OCI-LY7 (cell line): ENCODE measurements at regions not wholly inside any gene's neighbourhood (a gene's known extent, or its start where the extent isn't known, plus 50 kb on each side); places are given as distances from the start of the nearest gene placed in this dataset.

Experiments used
- BruUV-seq: library from RNA; stranded (reverse); fragments of 400-500 nt; replicated peaks from 2 replicates; lab custom pipeline; 2021; lab: Mats Ljungman, UMichigan
- CTCF ChIA-PET: fragments of 300-600 bp; sonication (Branson Sonifier 250); formaldehyde crosslinking; loops from one replicate; lab custom pipeline; 2022; ENCODE audit warnings: antibody characterized with exemption; ENCODE audit not compliant: unreplicated experiment; lab: Charles Lee
- POLR2A ChIA-PET: fragments of 300-600 bp; sonication (Branson Sonifier 250); formaldehyde crosslinking; loops from one replicate; lab custom pipeline; 2022; ENCODE audit warnings: antibody characterized with exemption; lab: Charles Lee
- DNase-seq: peaks from one replicate; pipeline ENCODE4 v3.0.0-alpha.2; 2015; ENCODE audit warnings: low spot score
- H2AFZ ChIP-seq: fragments of 200-600 bp; sonication (generic), shearing (Covaris generic); 2 replicates; pipeline ENCODE4 v1.6.1; 2014; ENCODE audit warnings: mild to moderate bottlenecking, antibody characterized with exemption, low read length, moderate library complexity
- H3K27ac ChIP-seq: fragments of 200-600 bp; sonication (generic); 2 replicates; pipeline ENCODE4 v1.5.1; 2014; ENCODE audit warnings: mixed run types, low read depth, mild to moderate bottlenecking, moderate library complexity, low read length, inconsistent platforms; ENCODE audit not compliant: poor library complexity, severe bottlenecking
- H3K36me3 ChIP-seq: fragments of 200-600 bp; sonication (generic); 2 replicates; pipeline ENCODE4 v1.6.1; 2014; ENCODE audit warnings: mild to moderate bottlenecking, antibody characterized with exemption, low read length, moderate library complexity, mixed read lengths; ENCODE audit not compliant: insufficient read depth
- H3K4me1 ChIP-seq: fragments of 200-600 bp; sonication (generic); 2 replicates; pipeline ENCODE4 v1.5.1; 2014; ENCODE audit warnings: mild to moderate bottlenecking, low read length; ENCODE audit not compliant: insufficient read depth, poor library complexity, severe bottlenecking
- H3K4me2 ChIP-seq: fragments of 200-600 bp; sonication (generic); 2 replicates; pipeline ENCODE4 v1.6.1; 2014; ENCODE audit warnings: mild to moderate bottlenecking, low read length
- H3K4me3 ChIP-seq: fragments of 200-600 bp; sonication (generic); 2 replicates; pipeline ENCODE4 v1.5.1; 2014; ENCODE audit warnings: mild to moderate bottlenecking, low read depth, low read length; ENCODE audit not compliant: poor library complexity, severe bottlenecking
- H3K79me2 ChIP-seq: fragments of 200-600 bp; sonication (generic); 2 replicates; pipeline ENCODE4 v1.6.1; 2016; ENCODE audit warnings: low read depth, mild to moderate bottlenecking, low read length, moderate library complexity, mixed read lengths; ENCODE audit not compliant: insufficient read depth
- H3K9me2 ChIP-seq: fragments of 200-600 bp; sonication (generic); 2 replicates; pipeline ENCODE4 v1.6.1; 2016; ENCODE audit warnings: mild to moderate bottlenecking, low read length, mixed read lengths; ENCODE audit not compliant: insufficient read depth
- H3K9me3 ChIP-seq: fragments of 200-600 bp; sonication (generic); 2 replicates; pipeline ENCODE4 v1.6.1; 2014; ENCODE audit warnings: mild to moderate bottlenecking, mixed run types, low read length, mixed read lengths
- H4K20me1 ChIP-seq: fragments of 200-600 bp; sonication (generic); 2 replicates; pipeline ENCODE4 v1.6.1; 2014; ENCODE audit warnings: mild to moderate bottlenecking, antibody characterized with exemption, low read length, moderate library complexity, mixed read lengths; ENCODE audit not compliant: insufficient read depth
- EZH2phosphoT487 ChIP-seq: fragments of 200-600 bp; sonication (generic); IDR thresholded peaks from 2 replicates; pipeline ENCODE4 v1.6.1; 2018; ENCODE audit warnings: low read depth, borderline replicate concordance, mild to moderate bottlenecking, mixed run types, antibody characterized with exemption, low read length, moderate library complexity, mixed read lengths
- intact Hi-C: fragments of 100-400 bp; cut with micrococcal nuclease; formaldehyde crosslinking; loops from one replicate; pipeline ENCODE4 v1.10.0; 2022; ENCODE audit not compliant: unreplicated experiment
- TF ChIP-seq, protein P1 (sequence below): fragments of 200-600 bp; sonication (generic); conservative IDR thresholded peaks from 2 replicates; pipeline ENCODE4 v1.5.1; 2014; ENCODE audit warnings: mild to moderate bottlenecking, antibody characterized with exemption, low read length, moderate library complexity, mixed read lengths

DNA sequence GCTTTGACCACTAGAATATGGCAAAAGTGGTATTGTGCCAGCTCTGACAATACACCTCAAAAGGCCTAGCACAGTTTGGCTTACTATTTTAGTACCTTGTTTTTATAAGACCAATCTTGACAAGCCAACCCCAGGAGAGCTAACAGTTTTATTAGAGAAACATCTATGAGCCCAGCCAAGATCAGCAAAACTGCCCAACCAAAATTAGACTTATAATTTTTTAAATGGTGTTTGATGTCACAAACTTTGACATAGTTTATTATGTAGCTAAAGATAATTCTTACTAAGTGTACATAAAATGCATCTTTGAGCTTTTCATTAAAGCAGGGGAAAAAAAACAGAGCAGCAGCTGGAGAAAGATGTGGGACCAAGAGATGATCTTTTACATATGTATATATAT is 537.5 kb downstream of the ZPLD1 start:
- TF ChIP-seq EZH2phosphoT487 = no peak
- TF ChIP-seq, protein P1, sequence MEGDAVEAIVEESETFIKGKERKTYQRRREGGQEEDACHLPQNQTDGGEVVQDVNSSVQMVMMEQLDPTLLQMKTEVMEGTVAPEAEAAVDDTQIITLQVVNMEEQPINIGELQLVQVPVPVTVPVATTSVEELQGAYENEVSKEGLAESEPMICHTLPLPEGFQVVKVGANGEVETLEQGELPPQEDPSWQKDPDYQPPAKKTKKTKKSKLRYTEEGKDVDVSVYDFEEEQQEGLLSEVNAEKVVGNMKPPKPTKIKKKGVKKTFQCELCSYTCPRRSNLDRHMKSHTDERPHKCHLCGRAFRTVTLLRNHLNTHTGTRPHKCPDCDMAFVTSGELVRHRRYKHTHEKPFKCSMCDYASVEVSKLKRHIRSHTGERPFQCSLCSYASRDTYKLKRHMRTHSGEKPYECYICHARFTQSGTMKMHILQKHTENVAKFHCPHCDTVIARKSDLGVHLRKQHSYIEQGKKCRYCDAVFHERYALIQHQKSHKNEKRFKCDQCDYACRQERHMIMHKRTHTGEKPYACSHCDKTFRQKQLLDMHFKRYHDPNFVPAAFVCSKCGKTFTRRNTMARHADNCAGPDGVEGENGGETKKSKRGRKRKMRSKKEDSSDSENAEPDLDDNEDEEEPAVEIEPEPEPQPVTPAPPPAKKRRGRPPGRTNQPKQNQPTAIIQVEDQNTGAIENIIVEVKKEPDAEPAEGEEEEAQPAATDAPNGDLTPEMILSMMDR = no peak
- intact Hi-C loops = no loop called here
- no TSS peak for BruUV-seq

DNA sequence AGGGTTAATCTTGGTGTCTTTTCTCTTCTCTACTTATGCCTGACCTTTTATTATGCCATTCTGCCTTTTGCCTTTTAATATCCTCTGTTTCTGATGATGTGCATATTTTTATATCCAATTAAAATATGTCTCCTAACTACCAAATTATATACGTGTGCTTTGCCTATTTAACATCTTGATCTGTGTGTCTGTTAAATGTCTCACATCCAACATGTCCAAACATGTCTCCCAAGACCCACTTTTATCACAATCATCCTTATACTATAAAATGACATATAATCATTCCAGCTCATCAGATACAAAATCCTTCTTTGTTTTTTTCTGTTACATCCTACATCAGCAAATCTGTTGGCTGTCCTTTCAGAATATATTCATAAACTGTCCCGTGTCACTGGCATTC is 539.5 kb downstream of the ZPLD1 start:
- Histone ChIP-seq H3K36me3 (no peaks in the 10 kb centered on the region), H3K9me2 (no peaks in the 10 kb centered on the region), H3K9me3 (no peaks in the 10 kb centered on the region), H4K20me1 (no peaks in the 10 kb centered on the region; the same call in 1 of the 2 replicates), H2AFZ (no peak overlapping the region), H3K27ac (no peak overlapping the region), H3K79me2 (no peaks in the 10 kb centered on the region), H3K4me3 (no peak overlapping the region), H3K4me1 (no peaks in the 10 kb centered on the region), H3K4me2 (no peak overlapping the region)
- no TSS peak for BruUV-seq
- intact Hi-C loops = no loop called here
- ChIA-PET CTCF (no interaction called here), POLR2A (no interaction called here)
- no peak for TF ChIP-seq EZH2phosphoT487
- TF ChIP-seq, protein P1 = no peak
- no peak for DNase-seq

More for the DNA sequence above, 537.5 kb downstream of the ZPLD1 start:
- Histone ChIP-seq H3K4me3 (no peak overlapping the region), H3K4me2 (no peak overlapping the region), H3K79me2 (no peaks in the 10 kb centered on the region), H2AFZ (no peak overlapping the region), H3K27ac (no peak overlapping the region), H3K4me1 (no peaks in the 10 kb centered on the region), H3K9me3 (no peaks in the 10 kb centered on the region), H3K36me3 (no peaks in the 10 kb centered on the region), H4K20me1 (no peaks in the 10 kb centered on the region; the same call in 1 of the 2 replicates), H3K9me2 (no peaks in the 10 kb centered on the region)
- DNase-seq = no peak
- POLR2A ChIA-PET = interaction anchor here (0.6 kb wide), 1 partner anchor 12 kb away, joined by 3 read pairs; no protein-coding TSS in a partner anchor
- CTCF ChIA-PET = no interaction called here

DNA sequence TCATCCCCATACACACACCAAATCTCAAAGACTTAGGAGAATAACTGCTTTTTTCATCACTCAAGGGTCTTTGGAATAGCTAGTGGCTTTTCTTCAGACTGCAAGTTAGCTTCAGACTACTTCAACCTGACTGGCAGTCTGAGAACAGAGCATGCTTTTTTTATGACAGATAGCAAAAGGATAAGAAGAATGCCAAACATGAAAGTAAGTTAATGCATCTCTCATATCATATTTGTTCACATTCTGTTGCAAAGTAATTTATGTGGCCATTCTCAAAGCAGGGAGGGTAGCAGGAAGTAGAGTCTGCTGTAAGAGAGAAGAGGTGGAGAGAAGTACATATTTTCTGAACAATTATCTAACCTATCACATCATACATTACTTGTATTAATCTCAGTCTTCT is 544.4 kb downstream of the ZPLD1 start:
- POLR2A ChIA-PET = no interaction called here

More for the DNA sequence above, 544.4 kb downstream of the ZPLD1 start:
- Histone ChIP-seq H3K4me3 (no peak overlapping the region), H3K9me3 (no peaks in the 10 kb centered on the region), H3K9me2 (no peaks in the 10 kb centered on the region), H3K27ac (no peak overlapping the region), H3K36me3 (no peaks in the 10 kb centered on the region), H3K4me2 (no peak overlapping the region), H2AFZ (no peak overlapping the region), H4K20me1 (no peaks in the 10 kb centered on the region; the same call in 1 of the 2 replicates), H3K4me1 (no peaks in the 10 kb centered on the region), H3K79me2 (no peaks in the 10 kb centered on the region)
- no peak for DNase-seq
- no peak for TF ChIP-seq EZH2phosphoT487
- TF ChIP-seq, protein P1 = no peak
- intact Hi-C loops = no loop called here
- BruUV-seq = no TSS peak
- CTCF ChIA-PET = no interaction called here
